ENCODE measurements at regions not wholly inside any gene's neighbourhood (a gene's known extent, or its start where the extent isn't known, plus 50 kb on each side); places are given as distances from the start of the nearest gene placed in this dataset.
"Not testable (repeated sequence)": the region's sequence is repeated elsewhere in the genome, so short reads cannot be mapped to it uniquely, and the experiment has no call there.

GRCh38 chr1:5638582-5638981 is 353.6 kb downstream of the NPHP4 start:
- DNase-seq (ENCODE audit: low read depth, low spot score), result no peak

- no peak for DNase-seq (ENCODE audit: low read depth, low spot score)
Observed at GRCh38 chr1:5637171-5637570, 355.1 kb downstream of the NPHP4 start.

- DNase-seq (ENCODE audit: low read depth, low spot score), result no peak
Observed at GRCh38 chr1:5634893-5635292, 357.3 kb downstream of the NPHP4 start.

- DNase-seq (ENCODE audit: low read depth, low spot score), result no peak
Observed at GRCh38 chr1:5632814-5633213, 359.4 kb downstream of the NPHP4 start.

- no peak for DNase-seq (ENCODE audit: low read depth, low spot score)
Observed at GRCh38 chr1:5632224-5632623, 360.0 kb downstream of the NPHP4 start.

GRCh38 chr1:5628416-5628815 is 363.8 kb downstream of the NPHP4 start:
- DNase-seq (ENCODE audit: low read depth, low spot score), result no peak

- DNase-seq (ENCODE audit: low read depth, low spot score), result no peak
Observed at GRCh38 chr1:5623399-5623798, 368.8 kb downstream of the NPHP4 start.

GRCh38 chr1:5622412-5622811 is 369.8 kb downstream of the NPHP4 start:
- no peak for DNase-seq (ENCODE audit: low read depth, low spot score)

GRCh38 chr1:5621692-5622091 is 370.5 kb downstream of the NPHP4 start:
- DNase-seq (ENCODE audit: low read depth, low spot score), result no peak

- DNase-seq (ENCODE audit: low read depth, low spot score), result no peak
Observed at GRCh38 chr1:5620997-5621396, 371.2 kb downstream of the NPHP4 start.

GRCh38 chr1:5620418-5620817 is 371.8 kb downstream of the NPHP4 start:
- no peak for DNase-seq (ENCODE audit: low read depth, low spot score)

GRCh38 chr1:5619469-5619868 is 372.8 kb downstream of the NPHP4 start:
- DNase-seq (ENCODE audit: low read depth, low spot score), result no peak

- DNase-seq (ENCODE audit: low read depth, low spot score), result no peak
Observed at GRCh38 chr1:5617546-5617945, 374.7 kb downstream of the NPHP4 start.

- DNase-seq (ENCODE audit: low read depth, low spot score), result no peak
Observed at GRCh38 chr1:5617179-5617520, 375.1 kb downstream of the NPHP4 start.

- DNase-seq (ENCODE audit: low read depth, low spot score), result no peak
Observed at GRCh38 chr1:5616366-5617178, 375.7 kb downstream of the NPHP4 start.

- no peak for DNase-seq (ENCODE audit: low read depth, low spot score)
Observed at GRCh38 chr1:5615076-5615475, 377.1 kb downstream of the NPHP4 start.

GRCh38 chr1:5613900-5614299 is 378.3 kb downstream of the NPHP4 start:
- DNase-seq (ENCODE audit: low read depth, low spot score), result no peak

- DNase-seq (ENCODE audit: low read depth, low spot score), result no peak
Observed at GRCh38 chr1:5611851-5612250, 380.4 kb downstream of the NPHP4 start.

- no peak for DNase-seq (ENCODE audit: low read depth, low spot score)
Observed at GRCh38 chr1:5611431-5611830, 380.8 kb downstream of the NPHP4 start.

- DNase-seq (ENCODE audit: low read depth, low spot score), result no peak
Observed at GRCh38 chr1:5610432-5610831, 381.8 kb downstream of the NPHP4 start.

GRCh38 chr1:5603353-5604104 is 388.7 kb downstream of the NPHP4 start:
- no peak for DNase-seq (ENCODE audit: low read depth, low spot score)

- DNase-seq (ENCODE audit: low read depth, low spot score), result not testable (repeated sequence)
Observed at GRCh38 chr1:5602718-5603117, 389.5 kb downstream of the NPHP4 start.

- DNase-seq (ENCODE audit: low read depth, low spot score), result no peak
Observed at GRCh38 chr1:5601516-5601915, 390.7 kb downstream of the NPHP4 start.
